NB4 (cell line): ENCODE measurements at regions not wholly inside any gene's neighbourhood (a gene's known extent, or its start where the extent isn't known, plus 50 kb on each side); places are given as distances from the start of the nearest gene placed in this dataset.

ENCODE experiments used
- CTCF ChIP-seq: IDR thresholded peaks from one replicate; pipeline ENCODE4 v1.5.1; 2012; ENCODE audit warnings: low read depth, low read length
- MYC ChIP-seq: IDR thresholded peaks from 2 replicates; pipeline ENCODE4 v1.6.1; 2011; ENCODE audit warnings: low read depth, low read length
- POLR2A ChIP-seq: IDR thresholded peaks from 2 replicates; pipeline ENCODE4 v1.6.1; 2011; ENCODE audit warnings: mild to moderate bottlenecking; ENCODE audit not compliant: insufficient read length; ENCODE audit errors: extremely low read depth
- TF ChIP-seq, protein P1 (sequence below): IDR thresholded peaks from 2 replicates; pipeline ENCODE4 v1.6.1; 2011; ENCODE audit warnings: low read depth, low read length

GRCh38 chr6:9316831-9317230 lies 881.5 kb upstream of the SLC35B3 start:
- TF ChIP-seq POLR2A: no peak
- no peak for TF ChIP-seq MYC
- TF ChIP-seq CTCF: no peak
- TF ChIP-seq, protein P1, sequence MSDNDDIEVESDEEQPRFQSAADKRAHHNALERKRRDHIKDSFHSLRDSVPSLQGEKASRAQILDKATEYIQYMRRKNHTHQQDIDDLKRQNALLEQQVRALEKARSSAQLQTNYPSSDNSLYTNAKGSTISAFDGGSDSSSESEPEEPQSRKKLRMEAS: no peak
